Tibial nerve (tissue), 4 donors: ENCODE measurements at regions not wholly inside any gene's neighbourhood (a gene's known extent, or its start where the extent isn't known, plus 50 kb on each side); places are given as distances from the start of the nearest gene placed in this dataset.

Experiments used
- EP300 ChIP-seq, 2 donors: sonication (generic); formaldehyde crosslinking; IDR thresholded peaks; one replicate each; pipeline ENCODE4 v1.6.1; 2017; ENCODE audit warnings: antibody characterized with exemption in 2 of 2, mild to moderate bottlenecking in 1 of 2
- POLR2A ChIP-seq, 2 donors: fragments of 450-650 bp; IDR thresholded peaks; one replicate each; pipeline ENCODE4 v1.6.1; 2017; ENCODE audit warnings: antibody characterized with exemption in 2 of 2, mild to moderate bottlenecking in 2 of 2, moderate library complexity in 2 of 2
- TF ChIP-seq, protein P1 (sequence below), 5 experiments: fragments of 200-600 bp in 3 of 5; fragments of 450-650 bp in 2 of 5; sonication (generic) in 3 of 5; IDR thresholded peaks; one replicate each; pipeline ENCODE4 v1.5.1; 2016 to 2019; ENCODE audit warnings: antibody characterized with exemption in 5 of 5, mild to moderate bottlenecking in 3 of 5, moderate library complexity in 2 of 5

- TF ChIP-seq, protein P1, sequence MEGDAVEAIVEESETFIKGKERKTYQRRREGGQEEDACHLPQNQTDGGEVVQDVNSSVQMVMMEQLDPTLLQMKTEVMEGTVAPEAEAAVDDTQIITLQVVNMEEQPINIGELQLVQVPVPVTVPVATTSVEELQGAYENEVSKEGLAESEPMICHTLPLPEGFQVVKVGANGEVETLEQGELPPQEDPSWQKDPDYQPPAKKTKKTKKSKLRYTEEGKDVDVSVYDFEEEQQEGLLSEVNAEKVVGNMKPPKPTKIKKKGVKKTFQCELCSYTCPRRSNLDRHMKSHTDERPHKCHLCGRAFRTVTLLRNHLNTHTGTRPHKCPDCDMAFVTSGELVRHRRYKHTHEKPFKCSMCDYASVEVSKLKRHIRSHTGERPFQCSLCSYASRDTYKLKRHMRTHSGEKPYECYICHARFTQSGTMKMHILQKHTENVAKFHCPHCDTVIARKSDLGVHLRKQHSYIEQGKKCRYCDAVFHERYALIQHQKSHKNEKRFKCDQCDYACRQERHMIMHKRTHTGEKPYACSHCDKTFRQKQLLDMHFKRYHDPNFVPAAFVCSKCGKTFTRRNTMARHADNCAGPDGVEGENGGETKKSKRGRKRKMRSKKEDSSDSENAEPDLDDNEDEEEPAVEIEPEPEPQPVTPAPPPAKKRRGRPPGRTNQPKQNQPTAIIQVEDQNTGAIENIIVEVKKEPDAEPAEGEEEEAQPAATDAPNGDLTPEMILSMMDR (IDR thresholded peaks at IDR 0.05) = no peak
- TF ChIP-seq EP300 (IDR thresholded peaks at IDR 0.05) = no peak
- TF ChIP-seq POLR2A (IDR thresholded peaks at IDR 0.05) = no peak
Observed at GRCh38 chr1:199313444-199313843, 674.6 kb downstream of the PTPRC start.
